WTC11 (cell line): ENCODE measurements at regions not wholly inside any gene's neighbourhood (a gene's known extent, or its start where the extent isn't known, plus 50 kb on each side); places are given as distances from the start of the nearest gene placed in this dataset.

Source experiments
- ATAC-seq: fragments of 200-7000 bp; cut with Tn5 transposase; 2 replicates; pipeline ENCODE4 v1.10.0; 2021; ENCODE audit warnings: mild to moderate bottlenecking, moderate library complexity
- CTCF ChIA-PET: fragments of 300-600 bp; sonication (Branson Sonifier 250); formaldehyde crosslinking; loops from one replicate; lab custom pipeline; 2021; ENCODE audit warnings: antibody characterized with exemption; lab: Charles Lee
- POLR2A ChIA-PET: fragments of 350-600 bp; sonication (Branson Sonifier 250); formaldehyde crosslinking; loops from one replicate; lab custom pipeline; 2021; ENCODE audit warnings: antibody characterized with exemption; lab: Charles Lee
- DNase-seq: peaks from one replicate; pipeline ENCODE4 v3.0.0; 2021; ENCODE audit warnings: low spot score
- H3K27ac Mint-ChIP-seq: 2 replicates; pipeline ENCODE4 v1.8.0; 2021; ENCODE audit warnings: mixed read lengths
- H3K27me3 Mint-ChIP-seq: 2 replicates; pipeline ENCODE4 v1.8.0; 2021; ENCODE audit warnings: low read depth, mild to moderate bottlenecking, moderate library complexity, mixed read lengths
- H3K36me3 Mint-ChIP-seq: 2 replicates; pipeline ENCODE4 v1.8.0; 2021; ENCODE audit warnings: mixed read lengths
- H3K4me1 Mint-ChIP-seq: 2 replicates; pipeline ENCODE4 v1.8.0; 2022; ENCODE audit warnings: mixed read lengths
- H3K4me3 Mint-ChIP-seq: 2 replicates; pipeline ENCODE4 v1.8.0; 2021; ENCODE audit warnings: mild to moderate bottlenecking, moderate library complexity, mixed read lengths
- H3K9me3 Mint-ChIP-seq: 2 replicates; pipeline ENCODE4 v1.8.0; 2021; ENCODE audit warnings: mixed read lengths
- FOXK1 ChIP-seq: sonication (generic); formaldehyde crosslinking; IDR thresholded peaks from 2 replicates; pipeline ENCODE4 v1.8.0; 2022; ENCODE audit warnings: mild to moderate bottlenecking, moderate library complexity, missing genetic modification reagents
- GRHL2 ChIP-seq: fragments of 250-450 bp; sonication (Bioruptor Pico); IDR thresholded peaks from 2 replicates; pipeline ENCODE4 v1.8.0; 2022; ENCODE audit warnings: mild to moderate bottlenecking, moderate library complexity; ENCODE audit not compliant: insufficient replicate concordance, severe bottlenecking
- MXD4 ChIP-seq: fragments of 250-450 bp; sonication (Bioruptor Pico); IDR thresholded peaks from 2 replicates; pipeline ENCODE4 v1.8.0; 2021; ENCODE audit warnings: mild to moderate bottlenecking, moderate library complexity, borderline replicate concordance
- NFE2L1 ChIP-seq: sonication (generic); formaldehyde crosslinking; IDR thresholded peaks from 2 replicates; pipeline ENCODE4 v1.8.1; 2023; ENCODE audit warnings: missing genetic modification reagents
- NR1H2 ChIP-seq: sonication (generic); formaldehyde crosslinking; IDR thresholded peaks from 2 replicates; pipeline ENCODE4 v1.9.0; 2021; ENCODE audit warnings: mild to moderate bottlenecking, moderate library complexity, missing genetic modification reagents
- RORB ChIP-seq: fragments of 250-450 bp; sonication (Bioruptor Pico); IDR thresholded peaks from 2 replicates; pipeline ENCODE4 v1.9.0; 2021; ENCODE audit warnings: mild to moderate bottlenecking
- TEAD4 ChIP-seq: sonication (generic); formaldehyde crosslinking; IDR thresholded peaks from 2 replicates; pipeline ENCODE4 v1.8.0; 2022; ENCODE audit warnings: mild to moderate bottlenecking, missing genetic modification reagents
- ZBTB21 ChIP-seq: sonication (generic); formaldehyde crosslinking; IDR thresholded peaks from 2 replicates; pipeline ENCODE4 v1.8.1; 2023; ENCODE audit warnings: mild to moderate bottlenecking, missing genetic modification reagents, borderline replicate concordance
- ZNF219 ChIP-seq: sonication (generic); formaldehyde crosslinking; IDR thresholded peaks from 2 replicates; pipeline ENCODE4 v1.8.0; 2023; ENCODE audit warnings: missing genetic modification reagents, mild to moderate bottlenecking, borderline replicate concordance
- ZNF317 ChIP-seq: sonication (generic); formaldehyde crosslinking; IDR thresholded peaks from 2 replicates; pipeline ENCODE4 v1.8.1; 2023; ENCODE audit warnings: low read depth, mild to moderate bottlenecking, moderate library complexity, missing genetic modification reagents, borderline replicate concordance
- ZNF423 ChIP-seq: fragments of 250-450 bp; sonication (Bioruptor Pico); IDR thresholded peaks from 2 replicates; pipeline ENCODE4 v2.1.2; 2022; ENCODE audit warnings: mild to moderate bottlenecking, moderate library complexity
- TF ChIP-seq, protein P1 (sequence below): sonication (generic); formaldehyde crosslinking; IDR thresholded peaks from 2 replicates; pipeline ENCODE4 v1.8.1; 2023; ENCODE audit warnings: mild to moderate bottlenecking, missing genetic modification reagents, moderate library complexity
- TF ChIP-seq, protein P2 (sequence below): sonication (generic); formaldehyde crosslinking; IDR thresholded peaks from 2 replicates; pipeline ENCODE4 v1.8.1; 2022; ENCODE audit warnings: mild to moderate bottlenecking, missing genetic modification reagents, moderate library complexity, borderline replicate concordance
- TF ChIP-seq, protein P3 (sequence below): fragments of 250-450 bp; sonication (Bioruptor Pico); IDR thresholded peaks from 2 replicates; pipeline ENCODE4 v1.8.0; 2021; ENCODE audit warnings: mild to moderate bottlenecking
- TF ChIP-seq, protein P4 (sequence below): sonication (generic); formaldehyde crosslinking; conservative IDR thresholded peaks from 2 replicates; pipeline ENCODE4 v1.8.1; 2022; ENCODE audit warnings: mild to moderate bottlenecking, missing genetic modification reagents
- TF ChIP-seq, protein P5 (sequence below): sonication (generic); formaldehyde crosslinking; IDR thresholded peaks from 2 replicates; pipeline ENCODE4 v1.8.0; 2023; ENCODE audit warnings: missing genetic modification reagents, mild to moderate bottlenecking, borderline replicate concordance
- TF ChIP-seq, protein P6 (sequence below): sonication (generic); formaldehyde crosslinking; conservative IDR thresholded peaks from 2 replicates; pipeline ENCODE4 v1.8.1; 2023; ENCODE audit warnings: mild to moderate bottlenecking, low read depth, missing genetic modification reagents, moderate library complexity
- TF ChIP-seq, protein P7 (sequence below): fragments of 250-450 bp; sonication (Bioruptor Pico); conservative IDR thresholded peaks from 2 replicates; pipeline ENCODE4 v1.9.0; 2021; ENCODE audit warnings: mild to moderate bottlenecking
- TF ChIP-seq, protein P8 (sequence below): fragments of 250-450 bp; sonication (Bioruptor Pico); IDR thresholded peaks from 2 replicates; pipeline ENCODE4 v1.9.0; 2021; ENCODE audit warnings: mild to moderate bottlenecking

DNA sequence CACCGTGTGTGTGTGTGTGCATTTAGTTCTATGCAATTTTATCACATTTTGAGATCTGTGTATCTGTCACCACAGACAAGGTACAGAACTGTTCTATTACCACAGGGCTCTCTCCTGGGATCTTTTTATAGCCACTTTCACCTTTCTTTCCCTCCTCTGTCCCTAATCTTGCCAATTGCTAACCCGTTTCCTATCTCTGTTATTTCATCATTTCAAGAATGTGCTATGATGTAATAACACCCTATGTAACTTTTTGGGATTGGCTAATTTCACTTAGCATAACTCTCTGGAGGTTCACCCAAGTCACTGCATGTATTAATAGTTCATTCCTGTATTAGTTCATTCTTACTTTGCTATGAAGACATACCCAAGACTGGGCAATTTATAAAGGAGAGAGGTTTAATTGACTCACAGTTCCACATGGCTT lies 657.7 kb downstream of the QKI start (continued):
- TF ChIP-seq ZNF423, result no peak
- no peak for TF ChIP-seq NFE2L1 (CRISPR knock-in tag)
- TF ChIP-seq GRHL2 (CRISPR knock-in tag), result no peak
- TF ChIP-seq ZBTB21 (CRISPR knock-in tag), result no peak
- TF ChIP-seq, protein P1, sequence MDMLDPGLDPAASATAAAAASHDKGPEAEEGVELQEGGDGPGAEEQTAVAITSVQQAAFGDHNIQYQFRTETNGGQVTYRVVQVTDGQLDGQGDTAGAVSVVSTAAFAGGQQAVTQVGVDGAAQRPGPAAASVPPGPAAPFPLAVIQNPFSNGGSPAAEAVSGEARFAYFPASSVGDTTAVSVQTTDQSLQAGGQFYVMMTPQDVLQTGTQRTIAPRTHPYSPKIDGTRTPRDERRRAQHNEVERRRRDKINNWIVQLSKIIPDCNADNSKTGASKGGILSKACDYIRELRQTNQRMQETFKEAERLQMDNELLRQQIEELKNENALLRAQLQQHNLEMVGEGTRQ (CRISPR knock-in tag), result no peak
- no peak for TF ChIP-seq FOXK1 (CRISPR knock-in tag)
- TF ChIP-seq, protein P2, sequence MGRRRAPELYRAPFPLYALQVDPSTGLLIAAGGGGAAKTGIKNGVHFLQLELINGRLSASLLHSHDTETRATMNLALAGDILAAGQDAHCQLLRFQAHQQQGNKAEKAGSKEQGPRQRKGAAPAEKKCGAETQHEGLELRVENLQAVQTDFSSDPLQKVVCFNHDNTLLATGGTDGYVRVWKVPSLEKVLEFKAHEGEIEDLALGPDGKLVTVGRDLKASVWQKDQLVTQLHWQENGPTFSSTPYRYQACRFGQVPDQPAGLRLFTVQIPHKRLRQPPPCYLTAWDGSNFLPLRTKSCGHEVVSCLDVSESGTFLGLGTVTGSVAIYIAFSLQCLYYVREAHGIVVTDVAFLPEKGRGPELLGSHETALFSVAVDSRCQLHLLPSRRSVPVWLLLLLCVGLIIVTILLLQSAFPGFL (CRISPR knock-in tag), result no peak
- TF ChIP-seq TEAD4 (CRISPR knock-in tag), result no peak
- TF ChIP-seq, protein P3, sequence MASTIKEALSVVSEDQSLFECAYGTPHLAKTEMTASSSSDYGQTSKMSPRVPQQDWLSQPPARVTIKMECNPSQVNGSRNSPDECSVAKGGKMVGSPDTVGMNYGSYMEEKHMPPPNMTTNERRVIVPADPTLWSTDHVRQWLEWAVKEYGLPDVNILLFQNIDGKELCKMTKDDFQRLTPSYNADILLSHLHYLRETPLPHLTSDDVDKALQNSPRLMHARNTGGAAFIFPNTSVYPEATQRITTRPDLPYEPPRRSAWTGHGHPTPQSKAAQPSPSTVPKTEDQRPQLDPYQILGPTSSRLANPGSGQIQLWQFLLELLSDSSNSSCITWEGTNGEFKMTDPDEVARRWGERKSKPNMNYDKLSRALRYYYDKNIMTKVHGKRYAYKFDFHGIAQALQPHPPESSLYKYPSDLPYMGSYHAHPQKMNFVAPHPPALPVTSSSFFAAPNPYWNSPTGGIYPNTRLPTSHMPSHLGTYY (CRISPR knock-in tag), result no peak

DNA sequence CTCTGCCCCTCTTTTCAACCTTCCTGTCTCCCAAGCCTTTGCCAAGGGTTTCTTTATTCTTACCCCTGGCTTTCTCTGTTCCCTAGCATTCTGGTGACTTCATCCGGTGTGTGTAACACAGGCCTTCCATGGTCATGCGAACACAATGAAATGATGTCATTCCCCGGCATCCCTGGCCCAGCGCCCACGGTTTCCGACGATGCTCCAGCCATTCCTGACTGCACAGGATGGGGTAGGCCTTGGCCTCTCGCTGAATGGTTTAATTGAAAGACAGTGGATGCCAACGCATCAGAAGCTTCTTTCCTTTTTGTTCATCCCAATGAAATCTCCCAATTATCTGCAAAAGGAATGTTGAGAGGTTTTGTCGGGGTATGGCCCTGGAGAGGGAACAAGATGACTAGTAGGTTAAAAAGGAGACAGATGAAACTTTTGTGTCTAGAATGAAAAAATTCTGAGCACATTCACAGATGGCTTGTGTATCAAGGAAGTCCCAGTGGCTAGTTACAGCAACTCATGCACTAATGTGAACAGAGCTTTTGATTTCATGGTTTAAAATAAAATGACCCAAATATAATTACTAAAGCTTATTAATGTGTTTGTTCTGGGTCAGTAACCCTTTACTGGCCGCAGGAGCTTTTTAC lies 655.0 kb downstream of the QKI start:
- ATAC-seq, result no peak
- TF ChIP-seq GRHL2 (CRISPR knock-in tag), result no peak
- TF ChIP-seq ZBTB21 (CRISPR knock-in tag), result no peak
- no peak for TF ChIP-seq ZNF317 (CRISPR knock-in tag)
- no peak for TF ChIP-seq NR1H2 (CRISPR knock-in tag)
- no peak for TF ChIP-seq MXD4 (CRISPR knock-in tag)
- TF ChIP-seq, protein P4, sequence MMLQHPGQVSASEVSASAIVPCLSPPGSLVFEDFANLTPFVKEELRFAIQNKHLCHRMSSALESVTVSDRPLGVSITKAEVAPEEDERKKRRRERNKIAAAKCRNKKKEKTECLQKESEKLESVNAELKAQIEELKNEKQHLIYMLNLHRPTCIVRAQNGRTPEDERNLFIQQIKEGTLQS (CRISPR knock-in tag), result no peak
- no peak for TF ChIP-seq ZNF219 (CRISPR knock-in tag)
- TF ChIP-seq RORB, result no peak
- TF ChIP-seq, protein P5, sequence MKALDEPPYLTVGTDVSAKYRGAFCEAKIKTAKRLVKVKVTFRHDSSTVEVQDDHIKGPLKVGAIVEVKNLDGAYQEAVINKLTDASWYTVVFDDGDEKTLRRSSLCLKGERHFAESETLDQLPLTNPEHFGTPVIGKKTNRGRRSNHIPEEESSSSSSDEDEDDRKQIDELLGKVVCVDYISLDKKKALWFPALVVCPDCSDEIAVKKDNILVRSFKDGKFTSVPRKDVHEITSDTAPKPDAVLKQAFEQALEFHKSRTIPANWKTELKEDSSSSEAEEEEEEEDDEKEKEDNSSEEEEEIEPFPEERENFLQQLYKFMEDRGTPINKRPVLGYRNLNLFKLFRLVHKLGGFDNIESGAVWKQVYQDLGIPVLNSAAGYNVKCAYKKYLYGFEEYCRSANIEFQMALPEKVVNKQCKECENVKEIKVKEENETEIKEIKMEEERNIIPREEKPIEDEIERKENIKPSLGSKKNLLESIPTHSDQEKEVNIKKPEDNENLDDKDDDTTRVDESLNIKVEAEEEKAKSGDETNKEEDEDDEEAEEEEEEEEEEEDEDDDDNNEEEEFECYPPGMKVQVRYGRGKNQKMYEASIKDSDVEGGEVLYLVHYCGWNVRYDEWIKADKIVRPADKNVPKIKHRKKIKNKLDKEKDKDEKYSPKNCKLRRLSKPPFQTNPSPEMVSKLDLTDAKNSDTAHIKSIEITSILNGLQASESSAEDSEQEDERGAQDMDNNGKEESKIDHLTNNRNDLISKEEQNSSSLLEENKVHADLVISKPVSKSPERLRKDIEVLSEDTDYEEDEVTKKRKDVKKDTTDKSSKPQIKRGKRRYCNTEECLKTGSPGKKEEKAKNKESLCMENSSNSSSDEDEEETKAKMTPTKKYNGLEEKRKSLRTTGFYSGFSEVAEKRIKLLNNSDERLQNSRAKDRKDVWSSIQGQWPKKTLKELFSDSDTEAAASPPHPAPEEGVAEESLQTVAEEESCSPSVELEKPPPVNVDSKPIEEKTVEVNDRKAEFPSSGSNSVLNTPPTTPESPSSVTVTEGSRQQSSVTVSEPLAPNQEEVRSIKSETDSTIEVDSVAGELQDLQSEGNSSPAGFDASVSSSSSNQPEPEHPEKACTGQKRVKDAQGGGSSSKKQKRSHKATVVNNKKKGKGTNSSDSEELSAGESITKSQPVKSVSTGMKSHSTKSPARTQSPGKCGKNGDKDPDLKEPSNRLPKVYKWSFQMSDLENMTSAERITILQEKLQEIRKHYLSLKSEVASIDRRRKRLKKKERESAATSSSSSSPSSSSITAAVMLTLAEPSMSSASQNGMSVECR (CRISPR knock-in tag), result no peak
- TF ChIP-seq, protein P6, sequence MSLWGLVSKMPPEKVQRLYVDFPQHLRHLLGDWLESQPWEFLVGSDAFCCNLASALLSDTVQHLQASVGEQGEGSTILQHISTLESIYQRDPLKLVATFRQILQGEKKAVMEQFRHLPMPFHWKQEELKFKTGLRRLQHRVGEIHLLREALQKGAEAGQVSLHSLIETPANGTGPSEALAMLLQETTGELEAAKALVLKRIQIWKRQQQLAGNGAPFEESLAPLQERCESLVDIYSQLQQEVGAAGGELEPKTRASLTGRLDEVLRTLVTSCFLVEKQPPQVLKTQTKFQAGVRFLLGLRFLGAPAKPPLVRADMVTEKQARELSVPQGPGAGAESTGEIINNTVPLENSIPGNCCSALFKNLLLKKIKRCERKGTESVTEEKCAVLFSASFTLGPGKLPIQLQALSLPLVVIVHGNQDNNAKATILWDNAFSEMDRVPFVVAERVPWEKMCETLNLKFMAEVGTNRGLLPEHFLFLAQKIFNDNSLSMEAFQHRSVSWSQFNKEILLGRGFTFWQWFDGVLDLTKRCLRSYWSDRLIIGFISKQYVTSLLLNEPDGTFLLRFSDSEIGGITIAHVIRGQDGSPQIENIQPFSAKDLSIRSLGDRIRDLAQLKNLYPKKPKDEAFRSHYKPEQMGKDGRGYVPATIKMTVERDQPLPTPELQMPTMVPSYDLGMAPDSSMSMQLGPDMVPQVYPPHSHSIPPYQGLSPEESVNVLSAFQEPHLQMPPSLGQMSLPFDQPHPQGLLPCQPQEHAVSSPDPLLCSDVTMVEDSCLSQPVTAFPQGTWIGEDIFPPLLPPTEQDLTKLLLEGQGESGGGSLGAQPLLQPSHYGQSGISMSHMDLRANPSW, result no peak
- TF ChIP-seq, protein P7, sequence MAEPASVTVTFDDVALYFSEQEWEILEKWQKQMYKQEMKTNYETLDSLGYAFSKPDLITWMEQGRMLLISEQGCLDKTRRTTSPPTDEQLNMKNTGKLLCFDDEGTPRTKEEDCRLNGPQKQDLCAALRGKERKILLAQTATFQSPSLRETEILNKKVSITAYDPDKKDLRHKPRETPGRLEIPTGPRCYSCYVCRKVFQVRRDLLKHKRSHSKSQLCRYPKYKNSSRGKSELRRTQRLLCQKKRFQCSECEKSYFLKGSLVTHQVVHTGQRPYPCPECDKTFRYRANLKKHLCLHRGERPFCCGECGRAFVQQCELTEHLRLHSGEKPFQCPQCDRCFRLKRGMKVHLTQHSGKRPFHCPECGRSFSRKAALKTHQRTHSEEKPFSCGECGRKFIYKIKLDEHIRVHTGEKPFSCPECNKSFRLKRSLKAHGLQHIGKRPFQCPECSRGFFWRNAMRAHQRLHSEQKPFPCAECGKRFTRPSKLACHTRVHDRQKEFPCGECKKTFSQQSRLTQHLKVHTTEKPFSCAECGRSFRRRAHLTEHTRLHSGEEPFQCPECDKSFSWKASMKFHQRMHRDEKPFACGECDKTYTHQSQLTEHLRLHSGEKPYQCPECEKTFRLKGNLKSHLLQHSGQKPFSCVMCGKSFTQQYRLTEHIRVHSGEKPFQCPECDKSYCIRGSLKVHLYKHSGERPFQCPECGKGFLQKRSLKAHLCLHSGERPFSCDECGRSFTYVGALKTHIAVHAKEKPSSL, result no peak
- TF ChIP-seq, protein P8, sequence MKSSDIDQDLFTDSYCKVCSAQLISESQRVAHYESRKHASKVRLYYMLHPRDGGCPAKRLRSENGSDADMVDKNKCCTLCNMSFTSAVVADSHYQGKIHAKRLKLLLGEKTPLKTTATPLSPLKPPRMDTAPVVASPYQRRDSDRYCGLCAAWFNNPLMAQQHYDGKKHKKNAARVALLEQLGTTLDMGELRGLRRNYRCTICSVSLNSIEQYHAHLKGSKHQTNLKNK, result no peak

More for the DNA sequence above, 655.0 kb downstream of the QKI start:
- Mint-ChIP-seq H3K27me3 (no peaks in the 10 kb centered on the region), H3K9me3 (peaks cover 9% of the 10 kb centered on the region), H3K27ac (no peak overlapping the region), H3K4me3 (no peak overlapping the region), H3K4me1 (no peaks in the 10 kb centered on the region), H3K36me3 (no peaks in the 10 kb centered on the region)
- POLR2A ChIA-PET, result no interaction called here
- no peak for DNase-seq
- CTCF ChIA-PET, result no interaction called here
